K562 (cell line): ENCODE measurements at regions not wholly inside any gene's neighbourhood (a gene's known extent, or its start where the extent isn't known, plus 50 kb on each side); places are given as distances from the start of the nearest gene placed in this dataset.

Experiments used
- ATAC-seq: fragments of 200-7000 bp; cut with Tn5 transposase; 3 replicates; pipeline ENCODE4 v1.9.1; 2020; ENCODE audit warnings: moderate library complexity
- BruUV-seq: library from RNA; stranded (reverse); fragments of 400-500 nt; replicated peaks from 2 replicates; lab custom pipeline; 2021; lab: Mats Ljungman, UMichigan
- CTCF ChIA-PET: fragments of 300-600 bp; formaldehyde crosslinking; extraction: SDS; loops from one replicate; lab custom pipeline; 2021; ENCODE audit warnings: low intra/inter-chr PET ratio; lab: Yijun Ruan, JAX
- POLR2A ChIA-PET: fragments of 300-600, 350-650 bp; sonication (Branson Sonifier 250); formaldehyde crosslinking; extraction: SDS; loops from one replicate; lab custom pipeline; 2021; ENCODE audit warnings: antibody characterized with exemption, inconsistent platforms; lab: Yijun Ruan, JAX
- DNase-seq, 4 experiments: peaks; one replicate each; pipeline versions ENCODE4 v3.0.0 to v3.0.0-alpha.2; 2011 to 2018; ENCODE audit warnings: low spot score in 3 of 4, mixed read lengths in 3 of 4; ENCODE audit errors: extremely low read depth in 1 of 4
- FAIRE-seq: peaks from 2 replicates; lab custom pipeline; 2011; peaks lifted over from hg19 to GRCh38; lab: Jason Lieb, UNC
- H2AFZ ChIP-seq: 2 replicates; pipeline ENCODE4 v1.6.0; 2011; ENCODE audit warnings: low read depth, low read length, control low read depth, inconsistent platforms
- H3K27ac ChIP-seq: fragments of 200-600 bp; 3 replicates; pipeline ENCODE4 v1.8.0; 2011; ENCODE audit warnings: low read depth, mild to moderate bottlenecking, control low read depth, inconsistent platforms, low read length, moderate library complexity, mixed read lengths; ENCODE audit errors: extremely low read depth
- H3K27me3 ChIP-seq, 2 experiments: fragments of 300-600 bp in 1 of 2; 2 replicates in 1 of 2; 3 replicates in 1 of 2; pipeline versions ENCODE4 v1.6.0 to v1.8.0; 2011; ENCODE audit warnings: inconsistent platforms in 2 of 2, low read length in 2 of 2, mild to moderate bottlenecking in 1 of 2, mixed read lengths in 1 of 2, moderate library complexity in 1 of 2; ENCODE audit not compliant: control insufficient read depth in 2 of 2, insufficient read depth in 2 of 2
- H3K36me3 ChIP-seq: fragments of 300-600 bp; 3 replicates; pipeline ENCODE4 v1.8.0; 2011; ENCODE audit warnings: mild to moderate bottlenecking, low read length, inconsistent platforms; ENCODE audit not compliant: control insufficient read depth, insufficient read depth
- H3K4me1 ChIP-seq, 2 experiments: fragments of 200-600 bp in 1 of 2; replicated peaks in 1 of 2; 2 replicates in 1 of 2; 3 replicates in 1 of 2; pipeline versions ENCODE4 v1.5.1 to v1.8.0; 2011; ENCODE audit warnings: inconsistent platforms in 2 of 2, low read length in 2 of 2, mild to moderate bottlenecking in 1 of 2, mixed read lengths in 1 of 2, moderate library complexity in 1 of 2; ENCODE audit not compliant: control insufficient read depth in 2 of 2, insufficient read depth in 2 of 2
- H3K4me2 ChIP-seq: 2 replicates; pipeline ENCODE4 v1.6.1; 2011; ENCODE audit warnings: low read length, control low read depth, inconsistent platforms, mixed read lengths; ENCODE audit not compliant: insufficient read depth
- H3K4me3 ChIP-seq: fragments of 200-600 bp; sonication (generic), shearing (Covaris generic); 2 replicates; pipeline ENCODE4 v1.5.1; 2016; ENCODE audit warnings: control low read depth, inconsistent platforms
- H3K79me2 ChIP-seq: fragments of 200-600 bp; 3 replicates; pipeline ENCODE4 v1.8.0; 2011; ENCODE audit warnings: low read length, inconsistent platforms; ENCODE audit not compliant: control insufficient read depth, insufficient read depth
- H3K9ac ChIP-seq, 2 experiments: 2 replicates each; pipeline versions ENCODE4 v1.6.0 to v1.6.1; 2011; ENCODE audit warnings: low read depth in 2 of 2, low read length in 2 of 2, control low read depth in 1 of 2, inconsistent platforms in 1 of 2, mild to moderate bottlenecking in 1 of 2, mixed read lengths in 1 of 2; ENCODE audit not compliant: insufficient read depth in 1 of 2
- H3K9me1 ChIP-seq: one replicate; pipeline ENCODE4 v1.6.0; 2011; ENCODE audit warnings: inconsistent platforms, mild to moderate bottlenecking, low read length, moderate library complexity; ENCODE audit not compliant: control insufficient read depth, insufficient read depth
- H3K9me3 ChIP-seq: replicated peaks from 2 replicates; pipeline ENCODE4 v1.5.1; 2011; ENCODE audit warnings: low read depth, low read length, inconsistent platforms; ENCODE audit not compliant: control insufficient read depth, insufficient read depth
- H4K20me1 ChIP-seq: replicated peaks from 2 replicates; pipeline ENCODE4 v1.6.1; 2011; ENCODE audit warnings: low read length, inconsistent platforms, mixed read lengths; ENCODE audit not compliant: control insufficient read depth, insufficient read depth
- ARID4B ChIP-seq: sonication (generic); formaldehyde crosslinking; IDR thresholded peaks from 2 replicates; pipeline ENCODE4 v1.8.0; 2022; ENCODE audit warnings: mild to moderate bottlenecking, missing genetic modification reagents
- ASH1L ChIP-seq: fragments of 450-650 bp; IDR thresholded peaks from 2 replicates; pipeline ENCODE4 v1.6.1; 2018; ENCODE audit warnings: borderline replicate concordance, mild to moderate bottlenecking, low read depth; ENCODE audit not compliant: partially characterized antibody
- CEBPG ChIP-seq, 3 experiments: fragments of 200-800 bp in 1 of 3; sonication (Bioruptor generic) in 1 of 3; sonication (generic) in 1 of 3; formaldehyde crosslinking in 1 of 3; IDR thresholded peaks in 2 of 3; conservative IDR thresholded peaks in 1 of 3; 2 replicates each; pipeline versions ENCODE4 v1.6.1 to v1.8.0; 2016 to 2022; ENCODE audit warnings: missing compliant biosample characterization in 2 of 3, missing genetic modification characterization in 2 of 3, mild to moderate bottlenecking in 1 of 3, missing genetic modification reagents in 1 of 3
- CREB3 ChIP-seq: fragments of 450-650 bp; conservative IDR thresholded peaks from 2 replicates; pipeline ENCODE4 v1.6.1; 2016; ENCODE audit warnings: missing genetic modification characterization, low read depth, mild to moderate bottlenecking, missing compliant biosample characterization, moderate library complexity
- FOXJ3 ChIP-seq: sonication (generic); formaldehyde crosslinking; IDR thresholded peaks from 2 replicates; pipeline ENCODE4 v1.4.0; 2020; ENCODE audit warnings: mild to moderate bottlenecking, missing genetic modification reagents
- MBD2 ChIP-seq: sonication (generic); IDR thresholded peaks from 2 replicates; pipeline ENCODE4 v1.6.1; 2016; ENCODE audit warnings: low read depth, borderline replicate concordance
- MTA3 ChIP-seq: fragments of 450-650 bp; formaldehyde crosslinking; IDR thresholded peaks from 2 replicates; pipeline ENCODE4 v1.6.1; 2017; ENCODE audit warnings: mild to moderate bottlenecking, borderline replicate concordance
- NRF1 ChIP-seq, 2 experiments: fragments of 450-650 bp; IDR thresholded peaks in 1 of 2; conservative IDR thresholded peaks in 1 of 2; 2 replicates each; pipeline ENCODE4 v1.6.1; 2014; ENCODE audit warnings: mild to moderate bottlenecking in 2 of 2
- PHB ChIP-seq: fragments of 250-450 bp; sonication (Bioruptor Pico); IDR thresholded peaks from 2 replicates; pipeline ENCODE4 v1.5.0; 2021
- PURB ChIP-seq: sonication (generic); formaldehyde crosslinking; IDR thresholded peaks from 2 replicates; pipeline ENCODE4 v1.9.0; 2021; ENCODE audit warnings: low read depth, mild to moderate bottlenecking, missing genetic modification reagents
- SAFB2 ChIP-seq: fragments of 200-400 bp; formaldehyde crosslinking; IDR thresholded peaks from 2 replicates; pipeline ENCODE4 v1.6.1; 2018; ENCODE audit warnings: borderline replicate concordance, low read length, low read depth, moderate library complexity; ENCODE audit not compliant: severe bottlenecking
- SIX5 ChIP-seq, 2 experiments: IDR thresholded peaks; 2 replicates each; pipeline ENCODE4 v1.6.1; 2011; ENCODE audit warnings: low read length in 2 of 2, borderline replicate concordance in 1 of 2, low read depth in 1 of 2, mild to moderate bottlenecking in 1 of 2, moderate library complexity in 1 of 2; ENCODE audit not compliant: insufficient read depth in 1 of 2
- TAF7 ChIP-seq: fragments of 450-650 bp; IDR thresholded peaks from 2 replicates; pipeline ENCODE4 v1.6.1; 2016; ENCODE audit warnings: missing genetic modification characterization, missing compliant biosample characterization
- TRIM24 ChIP-seq, 2 experiments: fragments of 450-650 bp; IDR thresholded peaks; 2 replicates each; pipeline ENCODE4 v1.6.1; 2016
- ZBTB5 ChIP-seq: fragments of 450-650 bp; IDR thresholded peaks from 2 replicates; pipeline ENCODE4 v1.6.1; 2017; ENCODE audit warnings: antibody characterized with exemption
- WGBS: fragments of 100-300 bp; shearing (Covaris generic); methylation state at CpG from one replicate; pipeline ENCODE4 v1.1.6; 2016; ENCODE audit warnings: low coverage, mixed read lengths; ENCODE audit not compliant: insufficient coverage; ENCODE audit errors: missing lambda C conversion rate; 5-methylcytosine and 5-hydroxymethylcytosine counted together
- in situ Hi-C: fragments of 300-500 bp; cut with MboI; formaldehyde crosslinking; loops from 4 replicates; pipeline ENCODE4 v1.15.0; 2018; ENCODE audit warnings: inconsistent platforms, mixed read lengths
- intact Hi-C: fragments of 100-400 bp; cut with micrococcal nuclease; formaldehyde crosslinking; loops from 2 replicates; pipeline ENCODE4 v1.14.2; 2022

DNA sequence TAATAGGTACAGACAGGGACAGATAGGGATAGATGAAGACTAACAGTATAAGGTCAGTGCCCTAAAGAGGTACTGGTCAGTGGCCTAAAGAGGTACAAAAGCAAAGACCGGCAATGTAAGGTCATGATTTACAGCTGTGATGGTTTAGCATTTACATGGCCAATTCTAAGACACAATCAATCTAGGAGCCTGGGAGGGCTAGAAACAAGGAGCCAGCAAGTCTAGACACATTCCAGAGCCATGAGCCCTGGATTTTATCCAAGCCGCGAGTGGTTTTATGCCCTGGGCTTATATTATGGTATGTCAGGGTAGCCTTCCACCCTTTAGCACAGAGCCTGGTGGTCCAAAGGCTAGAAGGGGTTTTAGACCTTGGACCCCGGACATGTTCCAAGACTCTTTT lies 124.2 kb downstream of the CBLN2 start:
- H3K9ac ChIP-seq = no peak overlapping the region
- no peaks in the 10 kb centered on the region for H3K9me1 ChIP-seq
- H3K27ac ChIP-seq = no peak overlapping the region
- ATAC-seq (no peak), DNase-seq (no peak), FAIRE-seq (no peak)
- ChIA-PET POLR2A (no interaction called here), CTCF (no interaction called here)
- WGBS = 4% methylated on average over 4 of the region's 4 CpGs
- no peak overlapping the region for H3K4me3 ChIP-seq
- no peak overlapping the region for H3K4me2 ChIP-seq
- TF ChIP-seq TRIM24 (IDR thresholded peaks at IDR 0.05) (no peak), SIX5 (IDR thresholded peaks at IDR 0.05; ENCODE audit: borderline replicate concordance in 1 of 2, insufficient read depth in 1 of 2, low read depth in 1 of 2, low read length in 2 of 2) (no peak), TAF7 (tag) (no peak), CEBPG (CRISPR knock-in tag; IDR thresholded peaks at IDR 0.05) (no peak), CEBPG (tag; conservative IDR thresholded peaks at IDR 0.05 in 1 of 2, IDR thresholded peaks at IDR 0.05 in 1 of 2) (no peak), ASH1L (no peak), FOXJ3 (CRISPR knock-in tag) (no peak), PHB (CRISPR knock-in tag) (no peak), ZBTB5 (no peak), CREB3 (tag) (no peak), ARID4B (CRISPR knock-in tag) (no peak), MTA3 (no peak), NRF1 (conservative IDR thresholded peaks at IDR 0.05 in 1 of 2, IDR thresholded peaks at IDR 0.05 in 1 of 2) (no peak), MBD2 (no peak), PURB (CRISPR knock-in tag) (no peak), SAFB2 (no peak)
- no peaks in the 10 kb centered on the region for H3K27me3 ChIP-seq
- no peaks in the 10 kb centered on the region for H3K9me3 ChIP-seq
- BruUV-seq = no TSS peak
- intact Hi-C loops (no loop called here), in situ Hi-C loops (no loop called here)
- H2AFZ ChIP-seq = no peak overlapping the region
- H3K36me3 ChIP-seq = no peaks in the 10 kb centered on the region
- H3K4me1 ChIP-seq = no peaks in the 10 kb centered on the region
- H4K20me1 ChIP-seq = no peaks in the 10 kb centered on the region
- H3K79me2 ChIP-seq = no peaks in the 10 kb centered on the region
